HepG2 (cell line): ENCODE measurements at regions not wholly inside any gene's neighbourhood (a gene's known extent, or its start where the extent isn't known, plus 50 kb on each side); places are given as distances from the start of the nearest gene placed in this dataset.

Experiments used
- ATAC-seq: fragments of 200-7000 bp; cut with Tn5 transposase; 3 replicates; pipeline ENCODE4 v1.9.1; 2020; ENCODE audit warnings: mild to moderate bottlenecking, moderate library complexity
- BruUV-seq: library from RNA; stranded (reverse); fragments of 400-500 nt; replicated peaks from 2 replicates; lab custom pipeline; 2021; lab: Mats Ljungman, UMichigan
- CTCF ChIA-PET: fragments of 300-600 bp; formaldehyde crosslinking; extraction: SDS; loops from one replicate; lab custom pipeline; 2021; ENCODE audit warnings: low total read pairs, inconsistent platforms, low intra/inter-chr PET ratio; lab: Yijun Ruan, JAX
- POLR2A ChIA-PET: fragments of 350-600 bp; sonication (Branson Sonifier 250); formaldehyde crosslinking; loops from one replicate; lab custom pipeline; 2020; ENCODE audit warnings: antibody characterized with exemption, inconsistent platforms; lab: Yijun Ruan, JAX
- DNase-seq: peaks from one replicate; pipeline ENCODE4 v3.0.0-alpha.2; 2015; ENCODE audit warnings: low spot score
- FAIRE-seq: peaks from 3 replicates; lab custom pipeline; 2011; peaks lifted over from hg19 to GRCh38; lab: Jason Lieb, UNC
- H2AFZ ChIP-seq: one replicate; pipeline ENCODE4 v1.6.1; 2011; ENCODE audit warnings: low read length, inconsistent platforms
- H3K27ac ChIP-seq: fragments of 300-600 bp; 3 replicates; pipeline ENCODE4 v1.8.0; 2011; ENCODE audit warnings: mixed run types, mild to moderate bottlenecking, mixed read lengths, low read length, inconsistent platforms; ENCODE audit not compliant: insufficient read depth; ENCODE audit errors: extremely low read length
- H3K27me3 ChIP-seq, 2 experiments: fragments of 200-600 bp in 1 of 2; 2 replicates in 1 of 2; 3 replicates in 1 of 2; pipeline versions ENCODE4 v1.6.0 to v1.8.0; 2011; ENCODE audit warnings: low read length in 2 of 2, mild to moderate bottlenecking in 2 of 2, moderate library complexity in 2 of 2, inconsistent platforms in 1 of 2; ENCODE audit not compliant: insufficient read depth in 2 of 2, control insufficient read depth in 1 of 2
- H3K36me3 ChIP-seq, 2 experiments: fragments of 200-600 bp in 1 of 2; replicated peaks in 1 of 2; 2 replicates in 1 of 2; 3 replicates in 1 of 2; pipeline versions ENCODE4 v1.5.1 to v1.8.0; 2011; ENCODE audit warnings: low read length in 2 of 2, inconsistent platforms in 1 of 2; ENCODE audit not compliant: insufficient read depth in 2 of 2, control insufficient read depth in 1 of 2
- H3K4me1 ChIP-seq: 2 replicates; pipeline ENCODE4 v1.5.1; 2012; ENCODE audit warnings: low read length, inconsistent platforms; ENCODE audit not compliant: insufficient read depth
- H3K4me2 ChIP-seq: 2 replicates; pipeline ENCODE4 v1.6.0; 2011; ENCODE audit warnings: low read depth, low read length, inconsistent platforms
- H3K4me3 ChIP-seq, 3 experiments: fragments of 200-600 bp in 1 of 3; sonication (generic), shearing (Covaris generic) in 1 of 3; replicated peaks in 1 of 3; 2 replicates each; pipeline ENCODE4 v1.5.1; 2011 to 2016; ENCODE audit warnings: low read length in 3 of 3, inconsistent platforms in 2 of 3, low read depth in 2 of 3, mild to moderate bottlenecking in 2 of 3, control low read depth in 1 of 3, mixed read lengths in 1 of 3; ENCODE audit not compliant: insufficient read depth in 1 of 3
- H3K79me2 ChIP-seq: one replicate; pipeline ENCODE4 v1.6.1; 2011; ENCODE audit warnings: low read length, inconsistent platforms; ENCODE audit not compliant: insufficient read depth
- H3K9ac ChIP-seq: 2 replicates; pipeline ENCODE4 v1.6.0; 2011; ENCODE audit warnings: mild to moderate bottlenecking, low read depth, low read length, inconsistent platforms; ENCODE audit not compliant: insufficient read depth
- H3K9me3 ChIP-seq: 2 replicates; pipeline ENCODE4 v1.5.1; 2012; ENCODE audit warnings: mild to moderate bottlenecking, low read length
- H4K20me1 ChIP-seq: 2 replicates; pipeline ENCODE4 v1.6.0; 2011; ENCODE audit warnings: inconsistent platforms, mild to moderate bottlenecking, low read length, moderate library complexity; ENCODE audit not compliant: insufficient read depth
- AHDC1 ChIP-seq: sonication (generic); formaldehyde crosslinking; IDR thresholded peaks from 2 replicates; pipeline ENCODE4 v1.5.1; 2020; ENCODE audit warnings: mild to moderate bottlenecking, missing genetic modification reagents, borderline replicate concordance
- BCL6 ChIP-seq: IDR thresholded peaks from 2 replicates; pipeline ENCODE4 v1.6.1; 2016; ENCODE audit warnings: missing genetic modification reagents, missing compliant biosample characterization
- FOXP1 ChIP-seq, 2 experiments: fragments of 450-650 bp in 1 of 2; IDR thresholded peaks; 2 replicates each; pipeline ENCODE4 v1.6.1; 2017 to 2018; ENCODE audit warnings: antibody characterized with exemption in 1 of 2
- HNF1B ChIP-seq: sonication (generic); formaldehyde crosslinking; IDR thresholded peaks from 2 replicates; pipeline ENCODE4 v1.5.1; 2020; ENCODE audit warnings: mild to moderate bottlenecking, moderate library complexity, missing genetic modification reagents
- HNF4A ChIP-seq: sonication (generic); formaldehyde crosslinking; IDR thresholded peaks from 2 replicates; pipeline ENCODE4 v1.4.0; 2020; ENCODE audit warnings: missing genetic modification reagents
- MBNL3 ChIP-seq: fragments of 250-450 bp; sonication (Bioruptor Pico); conservative IDR thresholded peaks from 2 replicates; pipeline ENCODE4 v1.8.0; 2022; ENCODE audit warnings: mild to moderate bottlenecking, inconsistent platforms
- MLLT10 ChIP-seq: sonication (generic); formaldehyde crosslinking; IDR thresholded peaks from 2 replicates; pipeline ENCODE4 v1.4.0; 2020; ENCODE audit warnings: missing genetic modification reagents
- PCBP2 ChIP-seq: fragments of 200-400 bp; formaldehyde crosslinking; optimal IDR thresholded peaks from 2 replicates; pipeline ENCODE3; 2018; ENCODE audit warnings: low read length, low read depth; ENCODE audit not compliant: poor library complexity, severe bottlenecking
- ZBTB8A ChIP-seq: sonication (generic); formaldehyde crosslinking; IDR thresholded peaks from 2 replicates; pipeline ENCODE4 v1.4.0; 2020; ENCODE audit warnings: mild to moderate bottlenecking, low read depth, missing genetic modification reagents, borderline replicate concordance
- ZNF567 ChIP-seq: sonication (generic); formaldehyde crosslinking; IDR thresholded peaks from 2 replicates; pipeline ENCODE4 v1.8.1; 2023; ENCODE audit warnings: mild to moderate bottlenecking, missing genetic modification reagents, borderline replicate concordance
- ZNF7 ChIP-seq: IDR thresholded peaks from 2 replicates; pipeline ENCODE4 v1.6.1; 2016; ENCODE audit warnings: missing biosample characterization, missing genetic modification reagents
- WGBS: methylation state at CpG from one replicate; pipeline ENCODE4 v1.1.6; 2017; ENCODE audit warnings: low lambda C conversion rate; 5-methylcytosine and 5-hydroxymethylcytosine counted together
- in situ Hi-C: cut with HindIII; loops from 2 replicates; pipeline ENCODE4 v1.10.0; 2017; ENCODE audit warnings: low pct_unique_long_range_greater_than_20kb; ENCODE audit not compliant: extremely low pct_ligation_motif_present
- intact Hi-C: fragments of 100-400 bp; cut with micrococcal nuclease; formaldehyde crosslinking; loops from one replicate; pipeline ENCODE4 v1.10.0; 2022; ENCODE audit not compliant: unreplicated experiment

- TF ChIP-seq ZBTB8A (CRISPR knock-in tag) (no peak), ZNF7 (no peak), MBNL3 (CRISPR knock-in tag) (no peak), PCBP2 (no peak), FOXP1 (IDR thresholded peaks at IDR 0.05) (no peak), FOXP1 (CRISPR knock-in tag; IDR thresholded peaks at IDR 0.05) (no peak), ZNF567 (CRISPR knock-in tag) (no peak), MLLT10 (no peak)
- TF ChIP-seq, all 625 proteins: peak for 0
Measured at GRCh38 chr14:27085500-27085899, 487.7 kb upstream of the NOVA1 start (continued).

- DNase-seq (peak; percentile 56), ATAC-seq (peak; percentile 80), FAIRE-seq (no peak)
- WGBS = 3% methylated on average over 3 of the region's 3 CpGs
- no peak overlapping the region for H3K4me3 ChIP-seq
- intact Hi-C loops (no loop called here), in situ Hi-C loops (no loop called here)
- no peak overlapping the region for H2AFZ ChIP-seq
- H4K20me1 ChIP-seq = no peaks in the 10 kb centered on the region
- no TSS peak for BruUV-seq
- no peaks in the 10 kb centered on the region for H3K4me1 ChIP-seq
- H3K9ac ChIP-seq = no peak overlapping the region
- TF ChIP-seq BCL6 (peak; percentile 62; the same call in 1 of the 2 replicates), HNF4A (peak; percentile 5; the same call in 1 of the 2 replicates), HNF1B (CRISPR knock-in tag) (no peak), AHDC1 (CRISPR knock-in tag) (0 out of 2 replicates have a peak, but pooled peaks have one; percentile 23)
- H3K27me3 ChIP-seq = no peaks in the 10 kb centered on the region
- no peak overlapping the region for H3K27ac ChIP-seq
- ChIA-PET CTCF (no interaction called here), POLR2A (no interaction called here)
- H3K4me2 ChIP-seq = no peak overlapping the region
- H3K79me2 ChIP-seq = no peaks in the 10 kb centered on the region
- H3K36me3 ChIP-seq = no peaks in the 10 kb centered on the region
- H3K9me3 ChIP-seq = peaks cover 88% of the 10 kb centered on the region
Measured at GRCh38 chr14:27090716-27091115, 492.9 kb upstream of the NOVA1 start.
